ENCODE measurements at regions not wholly inside any gene's neighbourhood (a gene's known extent, or its start where the extent isn't known, plus 50 kb on each side); places are given as distances from the start of the nearest gene placed in this dataset.

DNA sequence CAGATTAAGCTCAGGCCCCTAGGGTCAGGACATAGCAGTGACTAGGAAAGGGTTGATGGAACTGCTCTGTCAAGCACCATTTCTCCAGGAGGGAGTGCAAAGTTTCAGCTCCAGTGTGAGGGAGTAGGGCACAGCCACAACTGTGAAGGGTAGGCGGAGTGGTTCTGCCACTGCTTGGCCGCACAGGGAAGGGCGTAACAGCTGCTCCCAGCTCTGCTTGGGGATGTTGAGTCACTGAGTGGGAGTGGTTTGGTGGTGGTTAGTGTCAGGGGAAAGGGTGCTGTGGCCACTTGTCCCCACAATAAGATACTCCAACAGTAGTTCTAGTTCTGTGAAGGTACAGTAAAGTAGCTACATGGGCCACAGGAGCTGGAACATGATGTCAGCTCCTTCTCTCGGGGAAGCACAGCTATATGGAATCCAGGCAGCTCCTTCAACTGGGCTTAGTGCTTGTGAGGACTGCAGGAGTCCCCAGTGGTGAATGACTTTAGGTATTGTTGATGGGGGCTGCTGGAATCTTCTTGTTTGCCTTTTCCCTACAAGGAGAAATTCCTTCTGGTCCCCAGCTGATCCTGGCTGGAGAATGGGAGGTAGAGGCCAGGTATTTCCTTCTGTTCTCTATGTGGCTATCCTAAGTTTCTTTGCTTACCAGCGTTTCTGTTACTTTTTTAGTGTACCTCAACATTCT is 314.5 kb downstream of the SPATA31D1 start:
- Histone ChIP-seq H2BK20ac (ENCODE audit: low read depth, low read length, poor library complexity, severe bottlenecking) (no peak overlapping the region), H3K79me1 (ENCODE audit: insufficient read depth, low read depth, low read length, poor library complexity, severe bottlenecking) (no peaks in the 10 kb centered on the region), H3K9ac (ENCODE audit: extremely low read depth, insufficient read length, low read length) (no peak overlapping the region), H3K27ac (ENCODE audit: insufficient read length, low read depth, low read length) (no peak overlapping the region), H3K56ac (ENCODE audit: insufficient read length, low read depth, low read length) (no peak overlapping the region), H4K8ac (replicated peaks; ENCODE audit: insufficient read length, low read depth, low read length) (no peak overlapping the region), H3K79me2 (ENCODE audit: insufficient read depth, low read length) (no peaks in the 10 kb centered on the region), H3K4ac (ENCODE audit: low read depth, low read length) (no peak overlapping the region), H3T11ph (ENCODE audit: low read length) (no peak overlapping the region), H3K4me1 (ENCODE audit: insufficient read depth, low read length) (no peaks in the 10 kb centered on the region), H3K27me3 (ENCODE audit: insufficient read depth, low read length) (no peaks in the 10 kb centered on the region), H2AFZ (ENCODE audit: low read length) (no peak overlapping the region), H3K18ac (ENCODE audit: insufficient read length, low read depth, low read length) (no peak overlapping the region), H2AK5ac (ENCODE audit: insufficient read length, low read length) (no peak overlapping the region), H3K14ac (ENCODE audit: insufficient read depth, low read length) (no peak overlapping the region; the same call in 1 of the 2 replicates), H4K5ac (ENCODE audit: insufficient read length, low read depth, low read length) (no peak overlapping the region), H2BK12ac (ENCODE audit: insufficient read length, low read depth, low read length) (no peak overlapping the region), H4K20me1 (ENCODE audit: control insufficient read depth, insufficient read depth, insufficient read length) (no peaks in the 10 kb centered on the region), H2BK120ac (ENCODE audit: low read depth, low read length, poor library complexity, severe bottlenecking) (no peak overlapping the region), H3K23ac (ENCODE audit: insufficient read length, low read depth, low read length) (no peak overlapping the region), H4K91ac (ENCODE audit: insufficient read length, low read depth, low read length) (no peak overlapping the region), H2BK5ac (ENCODE audit: insufficient read length, low read length) (no peak overlapping the region), H3K23me2 (ENCODE audit: insufficient read length, low read depth, low read length, poor library complexity, severe bottlenecking) (no peaks in the 10 kb centered on the region), H3K9me3 (ENCODE audit: control insufficient read depth, low read depth, low read length) (no peaks in the 10 kb centered on the region), H3K4me2 (ENCODE audit: insufficient read depth, insufficient read length, low read length) (no peak overlapping the region), H2BK15ac (ENCODE audit: low read depth, low read length) (no peak overlapping the region)
- H3K27me3 Mint-ChIP-seq (ENCODE audit: low read depth) = no peaks in the 10 kb centered on the region
- no peak overlapping the region for H3K4me3 Mint-ChIP-seq
- 0 out of 7 replicates have a peak overlapping the region, but pooled peaks of 1 of the 3 experiments have one; percentile 34 for H3K27ac Mint-ChIP-seq
- H3K9me3 Mint-ChIP-seq = no peaks in the 10 kb centered on the region
- H3K4me1 Mint-ChIP-seq = peaks cover 8 to 9% of the 10 kb centered on the region in 2 experiments; a peak in 2 of 4 replicates
- no CpG with 5 or more reads among the region's 5 CpGs for WGBS (ENCODE audit: extremely low coverage, insufficient read length, low lambda C conversion rate)
- TF ChIP-seq, protein P1, sequence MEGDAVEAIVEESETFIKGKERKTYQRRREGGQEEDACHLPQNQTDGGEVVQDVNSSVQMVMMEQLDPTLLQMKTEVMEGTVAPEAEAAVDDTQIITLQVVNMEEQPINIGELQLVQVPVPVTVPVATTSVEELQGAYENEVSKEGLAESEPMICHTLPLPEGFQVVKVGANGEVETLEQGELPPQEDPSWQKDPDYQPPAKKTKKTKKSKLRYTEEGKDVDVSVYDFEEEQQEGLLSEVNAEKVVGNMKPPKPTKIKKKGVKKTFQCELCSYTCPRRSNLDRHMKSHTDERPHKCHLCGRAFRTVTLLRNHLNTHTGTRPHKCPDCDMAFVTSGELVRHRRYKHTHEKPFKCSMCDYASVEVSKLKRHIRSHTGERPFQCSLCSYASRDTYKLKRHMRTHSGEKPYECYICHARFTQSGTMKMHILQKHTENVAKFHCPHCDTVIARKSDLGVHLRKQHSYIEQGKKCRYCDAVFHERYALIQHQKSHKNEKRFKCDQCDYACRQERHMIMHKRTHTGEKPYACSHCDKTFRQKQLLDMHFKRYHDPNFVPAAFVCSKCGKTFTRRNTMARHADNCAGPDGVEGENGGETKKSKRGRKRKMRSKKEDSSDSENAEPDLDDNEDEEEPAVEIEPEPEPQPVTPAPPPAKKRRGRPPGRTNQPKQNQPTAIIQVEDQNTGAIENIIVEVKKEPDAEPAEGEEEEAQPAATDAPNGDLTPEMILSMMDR (conservative IDR thresholded peaks at IDR 0.05) = no peak
- no peak for DNase-seq
- H3K36me3 Mint-ChIP-seq (ENCODE audit: insufficient read depth in 1 of 3, low read depth in 3 of 3) = no peaks in the 10 kb centered on the region; a peak in 1 of 7 replicates
